Sciatic nerve (tissue), 2 donors: ENCODE measurements at regions not wholly inside any gene's neighbourhood (a gene's known extent, or its start where the extent isn't known, plus 50 kb on each side); places are given as distances from the start of the nearest gene placed in this dataset.
"Not testable (repeated sequence)": the region's sequence is repeated elsewhere in the genome, so short reads cannot be mapped to it uniquely, and the experiment has no call there.

Experiments
- ATAC-seq: fragments of 200-7000 bp; cut with Tn5 transposase; one replicate; pipeline ENCODE4 v1.9.1; 2020; ENCODE audit warnings: mild to moderate bottlenecking, moderate library complexity
- DNase-seq: peaks from one replicate; pipeline ENCODE4 v3.0.0-alpha.2; 2020; ENCODE audit warnings: low spot score
- intact Hi-C: fragments of 100-400 bp; cut with DNase I; formaldehyde crosslinking; loops from one replicate; pipeline ENCODE4 v1.14.2; 2022
- donor health status: DM: no; HTN: no; CAD: no.
- donor health status: DM: no; HTN: no; CAD: no.

DNA sequence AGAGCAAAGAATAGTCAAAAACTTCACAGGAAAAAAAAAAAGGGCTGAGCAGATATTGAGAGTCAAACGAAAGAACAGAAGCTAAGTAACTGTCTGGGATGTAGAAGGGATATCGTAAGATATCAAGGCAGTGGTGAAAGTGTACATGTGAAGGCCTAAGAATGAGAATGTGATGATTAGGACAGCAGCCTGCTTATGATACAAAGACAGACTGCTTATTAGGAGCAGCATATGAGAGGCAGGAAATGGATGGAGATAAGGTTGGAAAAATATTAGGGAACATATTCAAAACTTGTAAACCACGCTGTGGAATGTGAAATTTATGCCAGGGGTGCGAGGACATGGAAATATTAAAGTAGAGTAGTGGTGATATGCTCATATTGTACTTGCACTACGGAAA, 133.1 kb upstream of the FAM174A start:
- intact Hi-C loops = no loop called here
- no peak for ATAC-seq
- DNase-seq = no peak

DNA sequence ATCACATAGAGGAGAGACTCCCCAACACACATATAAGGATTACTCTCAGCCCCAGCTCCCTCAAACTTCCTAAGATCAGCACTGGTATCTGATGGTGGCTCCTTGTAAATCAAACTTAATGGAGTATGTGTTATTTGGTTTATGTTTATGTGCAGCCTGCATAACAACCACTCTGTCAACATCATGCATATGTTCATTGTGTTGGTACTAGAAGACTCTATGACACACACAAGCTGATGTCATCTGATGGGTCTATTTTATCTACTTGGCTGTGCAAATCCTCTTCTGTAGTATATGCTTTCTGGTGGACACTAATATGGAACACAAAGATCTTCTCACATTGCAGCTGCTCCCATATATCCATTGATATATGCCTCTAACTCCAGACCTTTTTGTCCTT, 134.0 kb upstream of the FAM174A start:
- intact Hi-C loops = no loop called here

DNA sequence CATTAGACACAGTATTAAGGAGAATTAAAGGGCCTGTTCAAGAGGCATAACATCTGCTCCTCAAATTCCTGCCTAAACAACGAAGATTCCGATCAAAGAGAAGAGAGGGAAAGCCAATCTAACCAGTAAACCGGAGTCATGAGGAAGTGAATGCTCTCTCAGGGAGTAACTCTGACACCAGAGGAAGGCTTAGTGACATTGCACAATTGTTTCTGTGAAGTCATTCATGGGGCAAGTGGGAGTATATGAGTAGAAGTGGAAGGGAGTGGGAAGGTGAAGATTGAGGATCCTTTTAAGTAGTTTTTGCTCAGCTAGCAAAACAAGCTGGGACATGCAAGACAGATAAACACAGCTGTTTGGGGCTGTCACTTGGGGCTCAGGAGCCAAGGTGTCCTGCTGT, 136.4 kb upstream of the FAM174A start:
- not testable (repeated sequence) for DNase-seq
- peak; percentile 85 for ATAC-seq

More for the DNA sequence above, 134.0 kb upstream of the FAM174A start:
- no peak for ATAC-seq
- no peak for DNase-seq

DNA sequence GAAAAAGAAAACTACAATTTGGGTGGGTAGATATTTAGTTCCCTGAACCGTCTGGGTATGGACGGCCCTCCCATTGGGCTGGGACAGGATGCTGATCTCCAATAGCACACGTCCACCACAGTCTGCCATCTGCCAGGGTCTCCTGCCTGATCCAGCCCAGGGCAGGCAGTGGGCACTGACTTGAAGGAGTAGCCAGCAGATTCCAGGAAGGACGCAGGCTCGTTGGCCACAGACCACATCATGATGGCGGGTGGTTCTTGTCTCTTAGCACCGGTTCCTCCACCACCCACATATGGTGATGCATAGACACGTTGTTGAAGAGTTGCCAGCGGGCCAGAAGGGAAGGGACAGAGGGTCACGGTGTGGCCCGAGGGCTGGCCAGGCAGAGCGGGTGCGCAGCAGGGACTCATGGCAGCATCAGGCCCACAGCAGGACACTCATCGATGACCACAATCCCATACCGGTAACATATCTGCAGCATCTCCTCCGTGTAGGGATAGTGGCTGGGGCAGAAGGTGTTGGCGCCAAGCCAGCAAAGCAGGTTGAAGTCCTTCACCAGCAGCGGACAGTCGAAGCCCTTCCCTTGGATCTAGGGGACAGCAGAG, 155.8 kb upstream of the FAM174A start:
- peak; percentile 56 for ATAC-seq
- DNase-seq, intact Hi-C loops: not testable (repeated sequence)

More for the DNA sequence above, 136.4 kb upstream of the FAM174A start:
- intact Hi-C loops = not testable (repeated sequence)

DNA sequence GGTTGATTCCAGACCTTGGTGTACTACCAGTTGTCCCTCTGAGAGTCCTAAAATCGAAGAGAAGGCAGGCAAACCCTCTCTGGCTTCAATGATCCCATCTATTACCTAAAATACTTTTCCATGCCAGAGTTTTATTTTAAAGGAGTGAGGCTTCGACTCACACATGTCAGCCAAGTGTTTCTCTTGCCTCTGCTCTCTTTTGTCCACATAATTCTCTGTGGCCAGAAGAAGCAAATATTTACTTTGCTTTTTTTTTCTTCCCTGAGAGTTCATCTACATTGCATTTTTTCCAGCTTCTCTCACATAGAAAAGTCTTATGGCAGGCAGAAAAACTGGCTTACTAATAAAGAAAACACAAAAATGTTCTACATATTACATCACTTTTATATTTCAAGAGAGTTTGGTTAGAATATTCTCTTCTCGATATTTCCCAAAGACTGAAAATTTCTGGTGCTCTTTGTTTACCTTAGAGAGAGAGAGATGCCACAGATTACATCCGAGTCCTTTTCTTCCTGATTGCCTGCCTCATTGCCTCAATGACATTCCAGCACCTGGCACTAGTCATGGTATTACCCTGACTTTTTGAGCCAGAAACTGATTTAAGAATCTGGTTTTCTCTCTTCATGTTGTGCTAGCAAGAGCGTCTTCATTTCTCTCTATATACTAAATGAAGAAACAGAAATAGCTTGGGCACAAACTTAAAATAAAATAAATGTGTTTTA, 170.3 kb upstream of the FAM174A start:
- ATAC-seq, intact Hi-C loops, DNase-seq: not testable (repeated sequence)

DNA sequence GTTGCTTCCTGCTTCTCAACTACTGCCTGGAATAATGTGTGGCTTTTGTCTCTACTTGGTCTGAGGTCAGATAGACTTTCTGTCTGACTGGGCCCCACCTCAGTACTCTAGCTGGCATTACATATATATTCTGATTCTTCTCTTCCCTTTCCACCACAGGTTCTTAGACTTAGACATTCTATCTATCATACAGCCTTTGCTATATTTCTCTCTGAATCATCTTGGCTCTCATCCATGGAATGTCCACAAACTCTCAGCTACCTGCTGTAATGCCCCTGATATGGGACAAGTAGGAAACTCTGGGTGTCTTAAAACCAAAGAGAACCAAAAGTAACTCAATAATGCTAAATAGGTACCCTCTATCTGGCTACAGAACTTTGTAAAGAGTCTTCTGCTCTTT, 170.8 kb upstream of the FAM174A start:
- DNase-seq, intact Hi-C loops, ATAC-seq: not testable (repeated sequence)

DNA sequence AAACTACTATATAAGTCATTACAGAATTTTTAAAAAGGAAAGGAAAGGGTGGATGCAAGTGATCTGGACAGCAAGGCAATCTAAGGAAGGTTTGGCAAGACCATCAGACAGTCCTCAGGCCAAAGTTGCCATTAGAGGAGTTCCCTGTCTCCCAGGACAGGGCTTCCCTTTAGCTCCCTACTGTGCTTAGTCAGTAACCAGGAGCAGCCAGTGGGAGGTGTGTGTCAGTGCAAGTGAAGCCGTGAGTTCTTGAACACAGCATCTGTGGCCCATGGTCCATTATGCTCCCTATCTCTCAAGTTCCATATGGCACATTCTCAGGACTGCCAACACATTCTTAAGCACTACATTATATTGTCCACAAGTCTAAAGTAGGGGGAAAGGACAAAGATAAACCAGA, 175.2 kb upstream of the FAM174A start:
- ATAC-seq, DNase-seq, intact Hi-C loops: not testable (repeated sequence)

DNA sequence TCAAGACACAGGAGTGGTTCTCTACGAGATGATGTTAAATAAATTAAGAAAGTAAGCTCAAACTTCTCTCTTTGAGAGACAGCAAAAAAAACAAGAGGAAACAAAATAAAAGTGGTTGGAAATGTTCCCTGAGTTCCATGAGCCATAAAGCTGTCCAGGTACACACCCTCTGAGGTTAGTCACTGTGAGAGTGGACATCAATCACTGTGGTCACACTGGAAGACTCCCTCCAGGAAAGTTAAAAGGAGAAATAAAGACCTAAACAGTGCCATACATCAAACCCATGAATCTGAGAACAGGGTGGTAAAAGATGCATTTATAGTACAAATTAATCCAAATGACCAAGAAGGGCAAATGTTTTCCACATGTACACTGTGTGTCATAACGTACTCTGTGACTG, 188.9 kb upstream of the FAM174A start:
- intact Hi-C loops, DNase-seq, ATAC-seq: not testable (repeated sequence)

DNA sequence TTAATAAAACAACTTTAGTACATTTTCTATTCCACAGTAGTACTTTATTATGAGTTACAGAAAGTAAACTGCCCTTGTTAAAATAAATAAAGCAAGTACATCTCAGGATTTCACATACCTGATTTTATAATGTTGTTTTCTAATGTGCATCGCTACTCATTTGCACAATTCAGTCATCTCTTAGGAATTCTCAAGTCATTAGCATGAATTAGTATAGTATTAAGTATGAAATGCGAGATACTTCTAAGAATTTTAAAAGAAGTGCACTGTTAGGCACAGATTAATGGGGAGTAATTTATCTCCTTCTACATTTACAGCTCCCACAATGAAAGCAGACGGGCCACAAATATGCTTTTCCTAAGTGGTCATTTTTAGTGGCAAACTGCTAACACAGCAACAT, 193.7 kb upstream of the FAM174A start:
- intact Hi-C loops, DNase-seq, ATAC-seq: not testable (repeated sequence)

DNA sequence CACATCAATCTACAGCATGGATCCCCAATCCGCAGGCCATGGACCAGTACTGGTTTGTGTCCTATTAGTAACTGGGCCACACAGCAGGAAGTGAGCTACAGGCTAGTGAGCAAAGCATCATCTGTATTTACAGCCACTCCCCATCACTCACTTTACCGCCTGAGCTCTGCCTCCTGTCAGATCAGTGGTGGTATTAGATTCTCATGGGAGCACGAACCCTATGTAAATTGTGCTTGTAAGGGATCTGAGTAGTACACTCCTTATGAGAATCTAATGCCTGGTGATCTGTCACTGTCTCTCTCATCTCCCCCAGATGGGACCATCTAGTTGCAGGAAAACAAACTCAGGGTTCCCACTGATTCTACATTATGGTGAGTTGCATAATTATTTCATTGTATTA, 212.7 kb upstream of the FAM174A start:
- intact Hi-C loops = no loop called here
- ATAC-seq = no peak
- no peak for DNase-seq

DNA sequence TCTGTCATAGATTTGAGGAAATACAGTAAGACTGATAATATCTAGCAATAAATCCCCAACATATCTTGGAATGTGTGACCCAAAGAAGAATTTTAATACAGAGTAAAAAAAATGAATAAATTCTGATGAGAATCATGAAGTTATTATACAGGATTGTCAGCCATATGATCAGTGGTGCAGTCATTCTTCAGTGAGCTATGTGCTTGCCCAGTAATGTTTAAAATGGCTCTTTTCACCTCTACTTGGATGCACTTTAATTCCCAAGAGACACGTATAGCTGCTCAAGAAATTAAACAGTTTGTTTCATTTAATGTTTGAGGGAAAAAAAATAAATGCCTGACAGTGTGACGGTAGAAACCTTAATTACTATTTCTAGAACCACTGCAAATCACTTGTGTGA, 215.3 kb upstream of the FAM174A start:
- intact Hi-C loops = no loop called here
- no peak for DNase-seq
- no peak for ATAC-seq

DNA sequence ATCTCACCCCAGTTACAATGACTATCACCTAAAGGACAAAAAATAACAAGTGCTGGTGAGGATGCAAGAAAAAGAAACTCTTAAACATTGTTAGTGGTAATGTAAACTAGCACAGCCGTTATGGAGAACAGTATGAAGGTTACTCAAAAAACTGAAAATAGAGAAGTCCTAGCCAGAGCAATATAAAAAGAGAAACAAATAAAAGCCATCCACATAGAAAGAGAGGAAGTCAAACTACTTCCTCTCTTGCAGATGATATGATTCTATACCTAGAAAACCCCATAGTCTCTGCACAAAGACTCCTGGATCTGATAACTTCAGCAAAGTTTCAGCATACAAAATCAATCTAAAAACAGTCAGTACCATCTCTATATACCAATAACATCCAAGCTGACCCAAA, 221.5 kb upstream of the FAM174A start:
- no peak for ATAC-seq
- intact Hi-C loops = no loop called here
- no peak for DNase-seq

DNA sequence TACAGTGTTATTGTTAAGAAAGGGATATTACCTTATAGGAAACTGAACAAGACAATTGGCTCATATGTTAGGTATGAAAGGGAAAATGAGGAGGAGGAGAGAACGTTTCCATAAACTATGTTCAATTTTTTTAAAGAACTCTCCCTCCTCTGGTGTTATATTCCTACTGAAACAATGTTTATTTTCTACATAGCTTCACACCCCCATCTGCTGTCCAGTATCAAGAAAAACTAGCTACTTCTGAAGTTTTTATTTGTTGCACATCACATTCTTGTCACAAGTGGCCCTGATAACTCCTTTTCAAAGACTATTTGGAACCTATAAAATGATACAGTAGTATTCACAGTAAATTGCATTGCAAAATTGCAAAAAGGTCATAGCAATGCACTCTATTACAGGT, 223.4 kb upstream of the FAM174A start:
- no peak for DNase-seq
- intact Hi-C loops = no loop called here
- no peak for ATAC-seq

DNA sequence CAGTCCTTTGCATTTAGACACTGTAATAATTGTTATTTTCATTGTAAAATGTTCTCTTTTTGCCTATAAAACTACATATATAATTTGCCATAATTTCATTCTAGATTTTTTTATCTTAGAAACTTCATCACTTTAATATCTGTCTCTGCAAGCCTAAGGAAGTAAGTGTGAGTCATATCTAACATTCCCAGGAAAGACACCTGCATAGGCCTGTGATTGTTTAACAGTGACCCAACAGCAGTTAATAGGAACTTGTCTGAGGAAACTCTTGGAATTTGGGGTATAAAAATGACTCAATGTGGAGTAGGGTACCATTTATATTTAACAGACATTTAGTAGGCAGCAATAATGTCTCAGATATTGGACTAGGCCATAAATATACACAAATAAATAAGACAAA, 229.2 kb upstream of the FAM174A start:
- ATAC-seq = no peak
- intact Hi-C loops = no loop called here
- no peak for DNase-seq

DNA sequence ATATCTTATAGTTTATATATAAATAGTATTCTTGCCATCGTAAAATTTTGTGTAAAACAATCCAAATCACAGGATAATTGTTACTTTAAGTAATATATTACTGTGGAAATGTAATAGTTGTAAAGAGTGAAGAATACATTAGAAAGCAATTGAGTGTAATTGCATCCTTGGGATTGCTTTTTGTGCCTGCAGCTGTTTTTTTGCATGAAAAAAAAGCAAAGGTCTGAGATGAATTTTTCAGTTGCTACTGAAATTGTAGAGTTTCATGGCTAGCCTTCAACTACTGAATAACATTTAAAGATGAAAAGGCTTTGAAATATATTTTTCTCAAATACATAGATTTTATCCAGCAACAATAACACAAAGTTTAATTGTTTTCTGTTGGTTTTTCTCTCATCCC, 232.0 kb upstream of the FAM174A start:
- ATAC-seq (no peak), DNase-seq (no peak)
- intact Hi-C loops = no loop called here

DNA sequence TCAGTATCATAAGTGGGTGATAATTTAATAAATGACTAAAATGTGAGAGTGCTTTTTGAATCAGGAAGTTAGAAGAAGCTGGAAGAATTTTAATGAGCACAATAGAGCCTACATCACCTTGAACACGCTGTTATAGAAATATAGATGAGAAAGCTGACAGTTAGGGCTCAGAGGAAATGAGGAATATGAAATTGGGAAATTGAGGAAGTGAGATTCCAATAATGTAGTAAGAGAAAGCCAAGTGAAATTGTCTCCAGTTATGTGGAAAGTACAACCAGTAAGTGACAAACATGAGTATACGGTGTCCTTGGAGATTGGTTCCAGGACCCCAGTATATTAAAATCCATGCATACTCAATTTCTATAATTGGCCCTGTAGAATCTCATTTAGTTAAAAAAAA, 235.9 kb upstream of the FAM174A start:
- intact Hi-C loops = no loop called here
- ATAC-seq = no peak
- DNase-seq = no peak

DNA sequence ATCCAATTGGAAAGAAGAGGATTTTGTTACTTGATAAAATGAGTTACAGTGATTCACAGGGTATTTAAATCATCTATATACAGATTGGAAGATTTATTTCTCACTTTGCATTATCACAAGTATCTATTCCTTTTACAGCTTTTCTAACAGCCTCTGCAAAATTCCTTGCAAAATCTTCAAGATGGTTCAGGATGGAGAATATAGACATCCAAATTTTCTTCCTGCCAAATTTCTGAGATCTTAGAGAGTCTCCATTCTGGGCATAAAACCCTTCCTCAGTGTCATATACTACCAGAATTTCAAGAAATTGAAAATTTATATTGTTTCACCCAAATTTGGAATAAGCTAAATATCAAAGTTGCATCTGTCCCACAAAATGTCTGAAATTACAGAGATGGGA, 259.1 kb upstream of the FAM174A start:
- DNase-seq (no peak), ATAC-seq (no peak)
- intact Hi-C loops = no loop called here

DNA sequence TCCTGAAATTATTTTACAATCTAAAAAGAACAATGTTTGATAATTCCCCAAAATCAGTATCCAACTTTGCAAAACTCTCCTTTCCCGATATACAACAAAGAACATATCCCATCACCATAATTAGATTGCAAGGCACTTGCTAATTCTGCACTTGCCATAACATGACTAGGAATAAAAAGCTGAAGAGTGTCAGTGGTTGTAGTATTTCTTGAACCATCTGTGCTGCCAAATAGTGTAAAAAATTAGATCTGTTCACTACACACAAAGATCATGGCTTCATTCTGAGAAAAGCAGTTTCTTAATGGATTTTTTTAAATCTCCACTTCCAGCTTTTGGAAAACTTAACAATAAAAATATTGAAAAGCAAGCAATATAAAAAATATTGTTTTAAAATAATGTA, 259.5 kb upstream of the FAM174A start:
- intact Hi-C loops = no loop called here
- DNase-seq = no peak
- no peak for ATAC-seq

DNA sequence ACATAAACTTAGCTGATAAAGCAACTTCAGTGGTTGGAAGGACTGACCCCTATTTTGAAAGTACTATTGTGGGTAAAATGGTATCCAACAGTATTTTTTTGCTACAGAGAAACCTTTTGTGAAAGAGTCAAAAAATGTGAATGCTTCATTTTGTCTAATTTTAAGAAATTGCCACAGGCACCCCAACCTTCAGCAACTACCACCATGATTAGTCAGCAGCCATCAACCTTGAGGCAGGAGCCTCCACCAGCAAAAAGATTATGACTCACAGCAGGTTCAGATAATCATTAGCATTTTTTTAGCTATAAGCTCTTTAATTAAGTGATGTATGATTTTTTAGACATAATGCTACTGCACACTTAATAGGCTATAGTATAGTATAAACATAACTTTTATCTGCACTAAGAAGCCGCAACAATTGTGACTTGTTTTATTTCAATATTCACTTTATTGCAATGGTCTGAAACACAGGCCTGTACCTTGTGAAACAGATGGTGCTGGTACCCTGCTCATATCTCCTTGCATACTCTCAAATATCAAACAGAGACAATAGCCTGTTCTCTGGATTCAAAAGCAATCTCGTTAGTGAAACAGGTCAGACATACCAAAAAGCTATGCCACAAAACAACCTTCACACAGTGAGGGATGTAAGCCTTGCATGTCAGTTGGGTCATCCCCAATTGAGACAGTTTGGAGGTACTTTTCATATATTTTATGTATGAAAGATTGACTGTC, 261.2 kb upstream of the FAM174A start:
- no peak for ATAC-seq
- DNase-seq = no peak
- intact Hi-C loops = no loop called here
